ENCODE measurements at regions not wholly inside any gene's neighbourhood (a gene's known extent, or its start where the extent isn't known, plus 50 kb on each side); places are given as distances from the start of the nearest gene placed in this dataset.

- DNase-seq (ENCODE audit: low read depth, low spot score), result no peak
- peaks cover 5% of the 10 kb centered on the region; the same call in 1 of the 2 replicates for H3K4me1 ChIP-seq (ENCODE audit: control insufficient read depth, insufficient read depth, low read length)
- H3K9me3 ChIP-seq (ENCODE audit: control insufficient read depth, insufficient read depth, low read length), result no peaks in the 10 kb centered on the region
These were observed 268.0 kb upstream of the JARID2 start for GRCh38 chr6:14977747-14978382.

DNA sequence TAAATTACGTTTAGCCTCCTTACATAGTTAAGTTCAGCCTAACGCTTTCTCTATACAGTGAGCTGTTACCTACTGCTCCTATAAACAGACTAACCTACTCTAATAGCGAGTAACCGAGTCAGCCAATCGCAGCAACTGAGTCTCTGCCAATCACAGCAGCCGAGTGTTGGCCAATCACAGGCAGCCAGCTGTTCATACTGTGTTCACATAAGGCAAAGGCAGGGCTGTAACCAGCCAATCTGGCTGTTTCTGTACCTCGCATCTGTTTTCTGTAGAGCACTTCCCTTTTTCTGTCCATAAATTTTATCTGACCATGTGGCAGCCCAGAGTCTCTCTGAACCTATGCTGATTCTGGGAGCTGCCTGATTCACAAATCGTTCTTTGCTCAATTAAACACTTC, 263.9 kb upstream of the JARID2 start:
- Histone ChIP-seq H3K9me3 (ENCODE audit: control insufficient read depth, insufficient read depth, low read length) (no peaks in the 10 kb centered on the region; the same call in 1 of the 2 replicates), H3K36me3 (ENCODE audit: control insufficient read depth, insufficient read depth, low read length) (peaks cover 3% of the 10 kb centered on the region; the same call in 1 of the 2 replicates), H3K4me1 (ENCODE audit: control insufficient read depth, insufficient read depth, low read length) (no peaks in the 10 kb centered on the region), H3K27me3 (ENCODE audit: control insufficient read depth, insufficient read depth, low read length) (no peaks in the 10 kb centered on the region), H3K27ac (ENCODE audit: low read length) (no peak overlapping the region), H3K4me3 (ENCODE audit: low read length) (no peak overlapping the region)
- no CpG with 5 or more reads among the region's 8 CpGs for WGBS (ENCODE audit: insufficient coverage, insufficient read length)
- DNase-seq (ENCODE audit: low read depth, low spot score), result no peak

More at GRCh38 chr6:14977747-14978382, 268.0 kb upstream of the JARID2 start:
- Histone ChIP-seq H3K36me3 (ENCODE audit: control insufficient read depth, insufficient read depth, low read length) (no peaks in the 10 kb centered on the region), H3K4me3 (ENCODE audit: low read length) (no peak overlapping the region), H3K27ac (ENCODE audit: low read length) (no peak overlapping the region), H3K27me3 (ENCODE audit: control insufficient read depth, insufficient read depth, low read length) (no peaks in the 10 kb centered on the region)
- no CpG with 5 or more reads among the region's 1 CpG for WGBS (ENCODE audit: insufficient coverage, insufficient read length)

- no peaks in the 10 kb centered on the region for H3K27me3 ChIP-seq (ENCODE audit: control insufficient read depth, insufficient read depth, low read length)
- H3K4me1 ChIP-seq (ENCODE audit: control insufficient read depth, insufficient read depth, low read length), result no peaks in the 10 kb centered on the region
- no peak for DNase-seq (ENCODE audit: low read depth, low spot score)
- H3K36me3 ChIP-seq (ENCODE audit: control insufficient read depth, insufficient read depth, low read length), result peaks cover 3% of the 10 kb centered on the region; the same call in 1 of the 2 replicates
- whole genome bisulfite sequencing (ENCODE audit: insufficient coverage, insufficient read length), result no CpG with 5 or more reads among the region's 5 CpGs
- no peak overlapping the region for H3K27ac ChIP-seq (ENCODE audit: low read length)
- H3K9me3 ChIP-seq (ENCODE audit: control insufficient read depth, insufficient read depth, low read length), result no peaks in the 10 kb centered on the region; the same call in 1 of the 2 replicates
- H3K4me3 ChIP-seq (ENCODE audit: low read length), result no peak overlapping the region
These were observed 262.0 kb upstream of the JARID2 start for GRCh38 chr6:14983599-14984518.

DNA sequence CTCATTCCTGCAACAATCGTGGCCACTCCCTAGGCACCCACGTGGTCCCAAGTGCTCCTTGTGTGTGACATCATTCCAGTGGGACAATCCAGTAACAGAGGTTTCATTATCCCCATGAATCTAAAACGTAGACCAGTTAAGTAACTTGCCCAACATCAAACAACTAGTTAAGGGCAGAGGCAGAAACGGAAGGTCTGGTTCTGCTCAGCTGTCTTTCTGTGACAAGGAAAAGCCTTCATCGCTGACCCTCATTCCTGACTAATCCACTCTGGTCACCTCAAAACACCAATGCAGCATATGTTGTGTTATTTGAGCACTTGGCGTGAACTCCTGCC, 261.4 kb upstream of the JARID2 start:
- Histone ChIP-seq H3K9me3 (ENCODE audit: control insufficient read depth, insufficient read depth, low read length) (no peaks in the 10 kb centered on the region; the same call in 1 of the 2 replicates), H3K4me1 (ENCODE audit: control insufficient read depth, insufficient read depth, low read length) (no peaks in the 10 kb centered on the region), H3K27ac (ENCODE audit: low read length) (no peak overlapping the region), H3K4me3 (ENCODE audit: low read length) (no peak overlapping the region), H3K27me3 (ENCODE audit: control insufficient read depth, insufficient read depth, low read length) (no peaks in the 10 kb centered on the region), H3K36me3 (ENCODE audit: control insufficient read depth, insufficient read depth, low read length) (peaks cover 3% of the 10 kb centered on the region; the same call in 1 of the 2 replicates)
- no CpG with 5 or more reads among the region's 6 CpGs for WGBS (ENCODE audit: insufficient coverage, insufficient read length)
- DNase-seq (ENCODE audit: low read depth, low spot score), result no peak

- H3K9me3 ChIP-seq (ENCODE audit: control insufficient read depth, insufficient read depth, low read length), result no peaks in the 10 kb centered on the region; the same call in 1 of the 2 replicates
- no peak for DNase-seq (ENCODE audit: low read depth, low spot score)
- no peak overlapping the region for H3K27ac ChIP-seq (ENCODE audit: low read length)
- no peaks in the 10 kb centered on the region for H3K27me3 ChIP-seq (ENCODE audit: control insufficient read depth, insufficient read depth, low read length)
- H3K4me3 ChIP-seq (ENCODE audit: low read length), result no peak overlapping the region
- WGBS (ENCODE audit: insufficient coverage, insufficient read length), result no CpG with 5 or more reads among the region's 4 CpGs
- H3K36me3 ChIP-seq (ENCODE audit: control insufficient read depth, insufficient read depth, low read length), result peaks cover 3% of the 10 kb centered on the region; the same call in 1 of the 2 replicates
- H3K4me1 ChIP-seq (ENCODE audit: control insufficient read depth, insufficient read depth, low read length), result no peaks in the 10 kb centered on the region
These were observed 260.5 kb upstream of the JARID2 start for GRCh38 chr6:14985366-14985765.

GRCh38 chr6:14986370-14986769, 259.5 kb upstream of the JARID2 start:
- H3K36me3 ChIP-seq (ENCODE audit: control insufficient read depth, insufficient read depth, low read length), result peaks cover 3% of the 10 kb centered on the region; the same call in 1 of the 2 replicates
- no peak for DNase-seq (ENCODE audit: low read depth, low spot score)
- WGBS (ENCODE audit: insufficient coverage, insufficient read length), result no CpG with 5 or more reads among the region's 7 CpGs

GRCh38 chr6:14987490-14987889, 258.4 kb upstream of the JARID2 start:
- no peak for DNase-seq (ENCODE audit: low read depth, low spot score)
- Histone ChIP-seq H3K36me3 (ENCODE audit: control insufficient read depth, insufficient read depth, low read length) (peaks cover 3% of the 10 kb centered on the region; the same call in 1 of the 2 replicates), H3K4me1 (ENCODE audit: control insufficient read depth, insufficient read depth, low read length) (no peaks in the 10 kb centered on the region), H3K27me3 (ENCODE audit: control insufficient read depth, insufficient read depth, low read length) (no peaks in the 10 kb centered on the region), H3K4me3 (ENCODE audit: low read length) (no peak overlapping the region), H3K9me3 (ENCODE audit: control insufficient read depth, insufficient read depth, low read length) (no peaks in the 10 kb centered on the region; the same call in 1 of the 2 replicates), H3K27ac (ENCODE audit: low read length) (no peak overlapping the region)
- no CpG with 5 or more reads among the region's 4 CpGs for WGBS (ENCODE audit: insufficient coverage, insufficient read length)

More at GRCh38 chr6:14986370-14986769, 259.5 kb upstream of the JARID2 start:
- Histone ChIP-seq H3K27me3 (ENCODE audit: control insufficient read depth, insufficient read depth, low read length) (no peaks in the 10 kb centered on the region), H3K4me3 (ENCODE audit: low read length) (no peak overlapping the region), H3K9me3 (ENCODE audit: control insufficient read depth, insufficient read depth, low read length) (no peaks in the 10 kb centered on the region; the same call in 1 of the 2 replicates), H3K27ac (ENCODE audit: low read length) (no peak overlapping the region), H3K4me1 (ENCODE audit: control insufficient read depth, insufficient read depth, low read length) (no peaks in the 10 kb centered on the region)

DNA sequence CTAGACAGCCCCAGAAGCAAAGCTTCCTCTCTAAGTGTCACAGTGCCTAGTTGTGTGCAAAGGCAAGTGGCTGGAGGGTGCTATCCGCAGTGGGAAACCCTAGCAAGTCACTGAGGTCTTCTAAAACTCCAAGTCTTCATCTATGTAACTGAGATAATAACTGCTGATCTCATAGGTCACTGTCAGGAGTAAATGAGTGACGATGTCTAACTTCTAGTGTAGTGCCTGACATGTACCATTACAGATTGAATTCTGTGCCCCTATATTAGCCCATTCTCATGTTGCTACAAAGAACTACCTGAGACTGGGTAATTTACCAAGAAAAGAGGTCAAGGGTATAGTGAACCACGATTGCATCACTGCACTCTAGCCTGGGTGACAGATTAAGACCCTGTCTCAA, 253.5 kb upstream of the JARID2 start:
- no peak overlapping the region for H3K27ac ChIP-seq (ENCODE audit: low read length)
- H3K36me3 ChIP-seq (ENCODE audit: control insufficient read depth, insufficient read depth, low read length), result no peaks in the 10 kb centered on the region; the same call in 1 of the 2 replicates
- no peak overlapping the region for H3K4me3 ChIP-seq (ENCODE audit: low read length)
- no CpG with 5 or more reads among the region's 3 CpGs for WGBS (ENCODE audit: insufficient coverage, insufficient read length)
- H3K27me3 ChIP-seq (ENCODE audit: control insufficient read depth, insufficient read depth, low read length), result no peaks in the 10 kb centered on the region
- H3K9me3 ChIP-seq (ENCODE audit: control insufficient read depth, insufficient read depth, low read length), result no peaks in the 10 kb centered on the region
- no peaks in the 10 kb centered on the region for H3K4me1 ChIP-seq (ENCODE audit: control insufficient read depth, insufficient read depth, low read length)
- DNase-seq (ENCODE audit: low read depth, low spot score), result no peak

DNA sequence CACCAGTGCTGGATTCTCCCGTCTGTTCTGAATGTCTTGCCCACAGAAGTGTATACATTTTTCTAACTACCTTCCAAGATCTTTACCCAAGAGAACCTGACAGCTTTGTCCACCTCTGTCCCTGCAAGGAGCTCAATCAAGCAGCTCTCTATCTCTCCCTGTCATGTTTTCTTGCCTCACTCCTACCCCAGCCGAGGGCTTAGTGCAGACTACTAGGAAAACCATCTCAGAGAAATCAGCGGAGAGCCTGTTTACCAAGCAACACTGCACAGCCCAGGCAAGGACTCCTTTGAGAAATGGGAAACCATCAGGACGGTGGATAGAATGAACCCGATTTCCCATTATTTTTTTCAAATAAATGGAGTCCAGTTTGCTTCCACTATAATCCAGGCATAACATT, 250.7 kb upstream of the JARID2 start:
- Histone ChIP-seq H3K27ac (ENCODE audit: low read length) (no peak overlapping the region), H3K4me3 (ENCODE audit: low read length) (no peak overlapping the region)
- WGBS (ENCODE audit: insufficient coverage, insufficient read length), result no CpG with 5 or more reads among the region's 5 CpGs

DNA sequence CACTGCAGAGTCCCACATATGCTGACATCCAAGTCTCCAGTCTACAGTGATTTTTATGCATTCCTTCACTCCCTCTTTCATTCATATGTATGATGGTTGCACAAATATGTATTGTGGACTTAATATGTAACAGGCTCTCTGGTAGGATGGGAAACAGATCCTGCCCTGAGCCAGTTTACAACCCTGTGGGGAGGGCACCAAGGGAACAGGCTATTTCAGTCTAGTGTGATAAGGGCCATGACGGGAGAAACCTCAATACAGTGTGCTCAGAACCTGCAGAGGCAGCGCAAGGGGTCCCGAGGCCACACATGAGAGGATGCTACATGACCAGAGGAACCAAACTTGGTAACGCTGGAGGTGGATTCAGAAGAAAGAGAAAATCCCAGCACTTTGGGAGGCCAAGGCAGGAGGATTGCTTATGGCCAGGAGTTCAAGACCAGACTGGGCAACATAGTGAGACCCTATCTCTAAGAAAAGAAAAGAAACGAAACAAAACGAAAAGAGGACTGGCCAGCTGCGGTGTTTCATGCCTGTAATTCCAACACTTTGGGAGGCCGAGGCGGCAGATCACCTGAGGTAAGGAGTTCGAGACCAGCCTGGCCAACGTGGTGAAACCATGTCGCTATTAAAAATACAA, 249.8 kb upstream of the JARID2 start:
- no peaks in the 10 kb centered on the region for H3K27me3 ChIP-seq (ENCODE audit: control insufficient read depth, insufficient read depth, low read length)
- WGBS (ENCODE audit: insufficient coverage, insufficient read length), result no CpG with 5 or more reads among the region's 12 CpGs
- H3K9me3 ChIP-seq (ENCODE audit: control insufficient read depth, insufficient read depth, low read length), result no peaks in the 10 kb centered on the region
- H3K36me3 ChIP-seq (ENCODE audit: control insufficient read depth, insufficient read depth, low read length), result no peaks in the 10 kb centered on the region; the same call in 1 of the 2 replicates
- H3K27ac ChIP-seq (ENCODE audit: low read length), result no peak overlapping the region
- H3K4me3 ChIP-seq (ENCODE audit: low read length), result no peak overlapping the region
- H3K4me1 ChIP-seq (ENCODE audit: control insufficient read depth, insufficient read depth, low read length), result no peaks in the 10 kb centered on the region
- DNase-seq (ENCODE audit: low read depth, low spot score), result no peak

More for the DNA sequence above, 250.7 kb upstream of the JARID2 start:
- DNase-seq (ENCODE audit: low read depth, low spot score), result no peak
- Histone ChIP-seq H3K36me3 (ENCODE audit: control insufficient read depth, insufficient read depth, low read length) (no peaks in the 10 kb centered on the region; the same call in 1 of the 2 replicates), H3K4me1 (ENCODE audit: control insufficient read depth, insufficient read depth, low read length) (no peaks in the 10 kb centered on the region), H3K27me3 (ENCODE audit: control insufficient read depth, insufficient read depth, low read length) (no peaks in the 10 kb centered on the region), H3K9me3 (ENCODE audit: control insufficient read depth, insufficient read depth, low read length) (no peaks in the 10 kb centered on the region)
